G401.6 (cell line): ENCODE measurements at regions not wholly inside any gene's neighbourhood (a gene's known extent, or its start where the extent isn't known, plus 50 kb on each side); places are given as distances from the start of the nearest gene placed in this dataset.
"Not testable (repeated sequence)": the region's sequence is repeated elsewhere in the genome, so short reads cannot be mapped to it uniquely, and the experiment has no call there.

Source experiments
- FAIRE-seq: peaks from 2 replicates; lab custom pipeline; 2012; peaks lifted over from hg19 to GRCh38; lab: Jason Lieb, UNC

DNA sequence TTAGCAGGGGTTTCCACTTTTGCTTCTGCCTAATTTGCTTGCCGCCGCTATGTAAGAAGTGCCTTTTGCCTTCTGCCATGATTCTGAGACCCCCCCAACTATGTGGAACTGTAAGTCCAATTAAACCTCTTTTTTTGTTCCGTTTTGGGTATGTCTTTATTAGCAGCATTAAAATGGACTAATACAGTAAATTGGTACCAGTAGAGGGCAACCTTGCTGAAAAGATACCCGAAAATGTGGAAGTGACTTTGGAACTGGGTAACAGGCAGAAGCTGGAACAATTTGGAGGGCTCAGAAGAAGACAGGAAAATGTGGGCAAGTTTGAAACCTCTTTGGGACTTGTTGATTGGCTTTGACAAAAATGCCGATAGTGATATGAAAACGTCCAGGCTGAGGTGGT lies 216.1 kb upstream of the FSIP2 start:
- no peak for FAIRE-seq

DNA sequence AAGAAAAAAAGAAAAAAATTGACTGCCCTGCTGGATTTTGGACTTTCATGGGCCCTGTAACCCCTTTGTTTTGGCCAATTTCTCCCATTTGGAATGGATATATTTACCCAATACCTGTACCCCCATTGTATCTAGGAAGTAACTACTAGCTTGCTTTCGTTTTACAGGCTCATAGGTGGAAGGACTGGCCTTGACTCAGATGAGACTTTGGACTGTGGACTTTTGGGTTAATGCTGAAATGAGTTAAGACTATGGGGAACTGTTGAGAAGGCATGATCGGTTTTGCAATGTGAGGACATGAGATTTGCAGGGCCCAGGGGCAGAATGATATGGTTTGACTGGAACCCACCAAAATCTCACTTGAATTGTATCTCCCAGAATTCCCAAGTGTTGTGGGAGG lies 214.4 kb upstream of the FSIP2 start:
- FAIRE-seq, result not testable (repeated sequence)

DNA sequence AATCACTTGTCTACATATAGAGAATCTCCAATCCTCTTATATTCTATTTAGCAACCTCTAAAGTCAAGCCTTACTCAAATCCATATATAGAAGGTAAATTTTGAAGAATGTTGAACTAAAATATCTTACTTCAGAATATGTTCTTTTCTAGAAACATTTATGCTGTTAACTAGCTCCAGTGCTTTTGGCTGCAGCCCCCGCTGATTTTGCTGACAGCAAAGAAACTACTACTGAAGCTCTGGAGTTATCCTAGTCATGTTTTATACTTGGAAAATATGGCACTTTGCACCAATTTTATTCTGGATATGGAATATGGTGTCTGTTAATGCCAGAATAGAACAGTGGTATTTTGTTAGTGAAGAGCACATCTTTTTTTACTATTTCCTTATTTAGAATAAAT lies 212.4 kb upstream of the FSIP2 start:
- no peak for FAIRE-seq

DNA sequence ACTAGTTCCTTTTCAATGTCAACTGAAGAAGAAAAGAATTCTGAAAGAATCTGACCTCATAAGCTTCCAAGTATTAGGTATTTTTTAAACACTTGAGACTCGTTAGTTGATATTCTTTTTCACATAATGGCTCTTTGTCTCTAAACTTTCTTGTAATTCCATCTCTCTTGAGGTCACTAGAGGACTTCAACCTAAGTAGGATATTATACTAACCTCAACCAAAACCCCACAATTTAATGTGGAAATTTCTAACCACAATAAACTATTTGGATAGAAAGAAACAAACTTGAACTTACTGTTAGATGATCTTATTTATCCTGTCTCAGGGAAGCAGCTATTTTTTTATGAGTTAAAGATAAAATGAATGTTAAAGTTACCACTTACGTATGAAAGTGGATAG lies 206.9 kb upstream of the FSIP2 start:
- no peak for FAIRE-seq

DNA sequence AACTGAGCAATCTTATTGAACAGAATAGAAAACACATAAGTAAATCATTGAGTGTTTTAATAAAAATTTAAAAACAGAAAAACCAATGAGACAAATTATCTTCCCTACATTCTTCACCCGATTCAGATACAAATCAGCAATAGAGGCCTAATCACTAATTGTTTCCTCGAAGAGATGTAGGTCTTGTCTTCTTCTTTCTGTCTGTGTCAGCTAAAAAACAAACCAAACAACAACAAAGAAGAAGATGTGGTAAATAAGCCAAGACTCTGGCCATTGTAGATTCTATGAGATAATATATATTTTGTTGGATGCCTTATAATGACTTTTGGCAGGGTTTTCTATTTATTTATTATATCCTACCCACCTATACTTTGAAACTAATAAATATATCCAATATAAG lies 200.9 kb upstream of the FSIP2 start:
- FAIRE-seq, result no peak

DNA sequence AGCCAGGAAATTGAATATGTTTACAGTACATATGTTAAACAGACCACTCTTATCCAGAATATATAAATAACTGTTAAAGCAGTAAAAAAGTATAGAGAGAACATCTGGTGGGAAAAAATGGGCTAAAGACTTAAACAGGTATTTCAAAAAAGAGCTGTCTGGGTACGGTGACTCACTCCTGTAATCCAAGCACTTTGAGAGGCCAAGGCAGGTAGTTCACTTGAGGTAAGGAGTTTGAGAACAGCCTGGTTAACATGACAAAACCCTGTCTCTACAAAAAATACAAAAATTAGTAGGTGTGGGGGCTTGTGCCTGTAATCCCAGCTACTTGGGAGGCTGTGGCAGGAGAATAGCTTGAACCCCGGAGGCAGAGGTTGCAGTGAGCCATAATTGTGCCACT lies 171.4 kb upstream of the FSIP2 start:
- FAIRE-seq, result no peak

DNA sequence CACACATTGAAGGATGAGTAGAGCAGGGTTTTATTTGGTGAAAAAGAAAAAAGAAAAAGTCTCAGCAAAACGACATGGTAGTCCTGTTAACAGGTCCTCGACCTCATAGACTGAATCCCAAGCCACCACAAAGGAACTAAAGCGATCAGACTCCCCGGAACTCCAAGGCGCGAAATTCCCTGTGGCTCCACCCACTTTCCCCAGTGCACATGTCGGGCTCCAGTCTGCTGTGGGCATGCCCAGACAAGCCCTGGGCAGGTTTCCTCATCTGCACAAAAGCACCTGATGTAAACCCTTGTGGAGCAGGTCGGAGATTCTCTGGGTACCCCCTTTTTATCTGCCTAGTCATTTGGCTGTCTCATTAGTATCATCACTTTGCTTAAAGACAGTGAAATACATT lies 170.7 kb upstream of the FSIP2 start:
- FAIRE-seq, result no peak

DNA sequence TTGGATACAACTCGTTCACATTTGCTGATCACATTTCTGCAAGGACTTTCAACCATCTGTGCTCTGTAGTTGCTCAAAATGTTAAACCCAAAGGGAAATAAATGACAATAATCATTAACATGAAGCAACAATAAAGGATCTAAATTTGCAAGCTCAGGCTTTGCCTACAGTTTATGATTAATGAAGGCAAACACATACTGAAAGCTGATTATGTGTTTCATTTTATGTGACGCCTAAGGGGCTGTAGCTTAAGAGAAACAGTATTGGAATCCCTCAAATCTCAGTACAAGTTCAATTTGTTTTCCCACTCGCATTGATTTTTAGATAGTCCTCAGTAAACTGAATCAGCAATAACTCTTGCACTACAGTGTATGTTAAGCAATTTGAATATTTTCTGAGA lies 160.3 kb upstream of the FSIP2 start:
- no peak for FAIRE-seq

DNA sequence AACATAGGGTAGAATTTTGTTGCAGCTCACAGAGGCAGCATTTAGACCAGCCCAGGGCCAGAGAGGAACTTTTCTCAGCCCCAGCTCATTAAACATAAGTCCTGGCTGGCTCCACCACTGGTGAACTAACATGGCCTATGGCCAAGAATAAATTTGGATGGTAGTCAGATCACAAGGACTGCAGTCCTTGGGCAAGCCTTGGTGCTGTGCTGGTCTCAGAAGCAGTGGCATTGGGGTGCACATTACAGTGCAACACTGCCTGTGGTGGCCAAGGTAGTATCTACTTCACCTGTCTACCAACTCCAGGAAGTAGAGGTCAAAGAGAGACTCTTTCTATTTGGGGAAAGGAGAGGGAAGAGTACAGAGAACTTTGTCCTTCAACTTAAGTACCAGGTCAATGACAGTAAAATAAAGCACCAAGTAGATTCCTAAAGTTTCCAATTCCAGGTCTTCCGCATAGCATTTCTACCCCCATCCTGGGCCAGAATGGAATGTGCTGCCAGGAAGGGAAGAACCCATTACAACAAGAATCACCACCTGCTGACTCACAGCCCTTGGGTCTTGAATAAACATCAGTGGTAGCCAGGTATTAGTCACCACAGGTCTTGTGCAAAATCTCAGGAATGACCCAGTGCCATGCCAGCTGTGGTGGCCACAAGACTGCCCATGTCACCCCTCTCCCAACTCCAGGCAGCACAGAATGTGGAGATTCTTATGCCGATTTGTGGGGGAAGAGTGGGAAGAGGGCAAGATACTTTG lies 155.4 kb upstream of the FSIP2 start:
- no peak for FAIRE-seq

DNA sequence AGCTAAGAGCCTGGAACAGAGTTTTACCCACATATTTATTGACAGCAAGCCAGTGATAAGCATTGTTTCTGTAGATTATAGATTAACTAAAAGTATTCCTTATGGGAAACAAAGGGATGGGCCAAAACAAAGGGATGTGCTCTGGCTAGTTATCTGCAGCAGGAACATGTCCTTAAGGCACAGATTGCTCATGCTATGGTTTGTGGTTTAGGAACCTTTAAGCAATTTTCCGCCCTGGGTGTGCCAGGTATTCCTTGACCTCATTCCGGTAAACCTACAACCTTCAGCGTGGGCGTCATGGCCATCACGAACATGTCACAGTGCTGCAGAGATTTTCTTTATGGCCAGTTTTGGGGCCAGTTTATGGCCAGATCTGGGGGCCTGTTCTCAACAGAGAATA lies 153.4 kb upstream of the FSIP2 start:
- not testable (repeated sequence) for FAIRE-seq

DNA sequence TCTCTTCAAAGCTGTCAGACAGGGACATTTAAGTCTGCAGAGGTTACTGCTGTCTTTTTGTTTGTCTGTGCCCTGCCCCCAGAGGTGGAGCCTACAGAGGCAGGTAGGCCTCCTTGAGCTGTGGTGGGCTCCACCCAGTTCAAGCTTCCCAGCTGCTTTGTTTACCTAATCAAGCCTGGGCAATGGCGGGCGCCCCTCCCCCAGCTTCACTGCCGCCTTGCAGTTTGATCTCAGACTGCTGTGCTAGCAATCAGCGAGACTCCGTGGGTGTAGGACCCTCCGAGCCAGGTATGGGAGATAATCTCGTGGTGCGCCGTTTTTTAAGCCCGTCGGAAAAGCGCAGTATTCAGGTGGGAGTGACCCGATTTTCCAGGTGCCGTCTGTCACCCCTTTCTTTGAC lies 147.3 kb upstream of the FSIP2 start:
- FAIRE-seq, result not testable (repeated sequence)

DNA sequence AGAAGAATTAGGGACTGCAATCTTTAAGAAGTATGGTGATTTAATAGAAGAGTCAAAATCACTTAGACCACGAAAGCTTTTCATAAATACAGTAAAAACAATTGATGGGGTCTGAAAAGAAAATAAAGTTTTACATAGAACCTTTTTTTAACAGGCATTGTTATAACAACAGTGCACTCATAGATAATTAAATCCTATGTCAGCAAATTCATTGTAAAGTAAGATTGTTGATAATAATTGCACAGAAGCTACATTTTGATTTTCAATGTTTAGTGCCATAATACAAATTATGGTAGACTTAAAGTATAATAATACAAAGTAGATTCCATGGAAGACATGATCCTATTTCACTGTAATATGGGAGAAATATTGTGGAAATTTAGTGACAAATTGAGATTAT lies 130.7 kb upstream of the FSIP2 start:
- no peak for FAIRE-seq

DNA sequence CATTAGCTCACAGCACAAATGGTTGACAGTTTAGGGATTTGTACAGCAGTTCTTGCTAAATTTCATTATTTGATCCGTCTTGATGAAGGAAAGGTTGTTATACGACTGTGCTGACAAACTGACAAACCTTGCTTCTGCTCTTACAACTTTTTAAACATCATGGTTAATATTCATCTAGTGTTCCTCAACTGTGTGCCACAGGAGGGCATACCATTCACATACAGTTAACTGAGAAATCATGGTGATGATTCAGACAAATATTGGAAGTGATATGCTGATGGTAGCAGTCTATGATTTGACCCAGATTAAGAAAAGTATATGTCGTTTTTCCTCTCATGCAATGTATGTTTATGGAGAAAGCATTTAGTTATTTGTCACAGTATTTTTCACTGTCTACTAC lies 129.8 kb upstream of the FSIP2 start:
- FAIRE-seq, result no peak

DNA sequence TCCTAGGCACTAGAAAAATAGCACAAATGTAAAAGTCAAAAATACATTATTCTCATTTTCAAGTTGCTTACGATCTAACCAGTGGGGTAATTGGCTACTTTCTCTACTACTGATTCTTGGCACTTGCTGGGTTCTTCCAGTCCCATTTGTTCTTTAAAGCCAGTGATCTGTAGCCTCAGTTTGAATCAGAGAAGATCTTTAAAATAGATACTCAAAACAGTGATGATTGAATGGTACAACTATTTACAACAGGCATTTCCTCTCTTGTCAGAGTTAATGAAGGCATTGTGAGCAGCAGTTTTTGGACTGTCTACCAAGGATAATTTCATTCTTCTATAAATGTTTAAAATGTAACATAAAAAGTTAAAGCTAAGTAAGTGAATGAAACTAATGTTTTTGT lies 128.3 kb upstream of the FSIP2 start:
- no peak for FAIRE-seq

DNA sequence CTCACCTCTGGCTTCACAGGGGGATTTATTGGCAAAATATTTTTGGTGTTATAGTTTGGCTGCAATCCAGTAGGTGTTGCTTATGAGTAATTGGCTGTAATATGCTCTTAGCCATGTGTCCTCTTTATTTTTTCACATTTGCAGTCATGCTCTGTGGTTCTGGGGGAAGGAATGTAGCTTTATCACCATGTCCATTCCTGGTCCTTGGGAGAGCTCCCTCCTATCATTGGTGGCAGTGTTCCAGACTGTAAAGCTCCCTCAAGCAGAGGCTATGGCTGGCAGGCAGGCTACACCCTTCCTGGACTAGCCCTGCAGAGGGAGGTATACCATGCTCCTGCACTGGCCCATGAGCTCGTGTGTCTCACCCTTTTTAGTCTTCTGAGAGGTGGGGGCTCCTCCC lies 120.0 kb upstream of the FSIP2 start:
- no peak for FAIRE-seq

DNA sequence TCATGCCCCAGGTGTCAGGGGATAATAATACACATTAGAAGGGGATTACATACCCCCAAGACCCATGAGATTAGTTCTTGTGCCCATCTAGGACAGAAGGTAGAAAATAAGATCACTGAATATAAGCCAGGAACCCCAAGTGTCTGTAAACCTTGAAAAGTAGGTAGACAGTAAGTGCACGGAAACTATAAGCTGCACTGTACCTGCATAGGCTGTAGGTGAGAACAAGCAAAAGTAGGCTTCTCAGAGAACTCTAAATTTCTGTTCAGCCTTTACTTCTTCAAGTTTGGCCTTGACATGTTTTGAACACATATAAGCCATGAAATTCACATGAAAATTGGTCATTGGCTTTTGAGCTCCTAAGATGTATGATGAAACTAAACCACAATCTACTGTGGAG lies 113.0 kb upstream of the FSIP2 start:
- FAIRE-seq, result no peak

DNA sequence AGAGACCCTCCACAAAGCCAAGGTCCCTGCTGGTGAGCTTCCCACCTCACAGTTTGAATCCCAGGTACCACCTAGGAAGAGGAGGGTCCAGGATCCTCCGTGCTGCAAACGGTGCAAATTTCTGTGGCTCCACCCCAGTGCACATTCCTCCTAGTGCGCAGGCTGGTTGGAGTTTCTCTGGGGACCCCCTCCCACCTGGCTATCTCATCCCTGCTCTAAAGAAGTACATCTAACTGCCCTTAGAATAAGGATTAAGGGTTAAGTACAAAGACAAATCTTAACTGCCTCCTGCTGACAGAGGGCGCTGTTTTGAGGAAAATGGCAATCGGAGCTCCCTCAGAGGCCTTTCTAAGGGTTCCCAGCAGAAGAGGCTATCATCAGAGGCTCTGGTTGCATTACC lies 109.6 kb upstream of the FSIP2 start:
- no peak for FAIRE-seq

DNA sequence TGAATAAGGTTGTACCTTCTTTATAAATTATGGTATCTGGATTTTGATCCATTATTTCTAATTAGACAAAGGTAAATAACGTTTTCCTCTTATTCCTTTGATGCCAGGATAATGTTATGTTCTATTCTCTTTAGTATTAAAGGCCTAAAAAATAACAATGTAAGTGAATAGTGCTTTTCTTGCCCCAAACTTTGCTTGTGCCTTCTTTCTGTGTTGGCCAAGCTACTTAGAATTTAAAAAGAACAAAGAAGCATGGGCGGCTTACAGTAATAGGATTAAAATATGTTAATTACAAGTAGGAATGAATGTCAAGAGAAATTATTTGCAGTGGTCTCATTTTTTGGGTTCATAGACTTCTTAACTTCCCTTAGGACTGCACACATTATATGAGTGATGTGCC lies 105.0 kb upstream of the FSIP2 start:
- no peak for FAIRE-seq

DNA sequence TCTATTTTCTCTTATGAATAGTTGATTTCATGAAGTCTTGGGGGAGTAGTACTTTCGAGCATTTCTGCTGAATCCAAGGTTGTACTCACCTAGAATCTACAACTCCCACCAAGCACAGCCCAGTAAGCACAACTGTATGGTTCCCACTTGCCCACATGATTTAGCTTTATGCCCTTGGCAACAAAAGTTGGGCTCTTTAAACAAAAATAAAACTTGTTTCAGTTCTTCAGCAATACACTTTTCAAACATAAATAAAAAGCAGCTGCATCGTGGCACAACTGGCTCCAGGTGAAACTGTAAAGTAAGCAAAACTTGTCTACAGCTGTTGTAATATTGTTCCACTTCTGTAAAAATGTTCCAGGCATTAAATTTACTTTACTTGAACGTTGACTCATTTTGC lies 99.8 kb upstream of the FSIP2 start:
- no peak for FAIRE-seq

DNA sequence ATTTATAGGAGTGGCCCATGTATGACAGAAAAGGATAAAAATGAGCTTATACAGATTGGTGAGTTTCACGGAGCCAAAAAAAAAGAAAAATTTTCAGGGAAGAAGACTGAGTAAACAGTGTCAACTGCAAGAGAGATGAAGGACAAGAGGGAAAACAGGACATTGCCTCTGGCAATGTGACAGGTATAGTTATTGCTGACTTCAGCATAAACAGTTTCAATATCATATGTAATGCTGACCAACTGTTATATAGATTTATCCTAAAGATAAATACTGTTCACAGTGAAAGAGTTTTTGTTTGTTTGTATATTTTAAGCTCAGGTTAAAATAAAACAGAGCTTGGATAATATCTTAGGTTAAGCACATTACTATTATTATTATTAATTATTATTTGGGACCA lies 98.0 kb upstream of the FSIP2 start:
- no peak for FAIRE-seq

DNA sequence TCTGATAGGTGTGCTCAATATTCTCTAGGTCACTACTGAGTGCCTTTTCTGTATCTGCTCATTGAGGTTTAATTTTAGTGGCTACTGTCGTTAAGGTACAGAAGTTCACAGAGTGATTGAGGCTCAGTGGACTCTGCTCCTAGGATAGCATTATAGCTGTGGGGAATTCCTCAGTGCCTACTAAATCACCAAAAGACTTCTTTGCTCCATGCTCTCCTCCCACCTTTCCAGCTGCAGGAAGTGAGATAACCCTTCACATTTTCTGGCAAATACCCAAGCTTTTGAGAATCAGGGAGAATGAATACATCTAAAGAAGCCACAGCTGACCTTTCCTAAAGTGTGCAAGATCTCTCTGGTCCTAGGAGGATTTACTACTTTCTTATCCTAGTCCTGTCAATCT lies 95.2 kb upstream of the FSIP2 start:
- FAIRE-seq, result no peak

DNA sequence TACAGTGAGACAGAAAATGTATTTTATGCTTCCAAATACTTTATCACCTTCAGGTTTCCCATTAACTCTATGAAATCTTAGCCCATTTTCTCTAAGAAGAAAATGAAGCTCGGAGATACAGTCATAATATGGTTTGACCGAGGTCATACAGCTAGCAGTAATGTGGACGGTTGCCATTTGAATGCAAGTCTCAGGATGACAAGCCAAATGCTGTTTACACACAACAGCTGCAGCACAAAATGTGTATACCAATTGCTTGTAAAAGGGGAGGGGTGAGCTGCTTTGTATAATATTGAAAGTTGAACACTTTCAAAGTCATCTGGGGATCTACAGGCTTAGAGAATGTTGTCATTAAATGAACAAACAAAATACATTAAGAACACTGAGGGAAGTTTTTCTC lies 93.8 kb upstream of the FSIP2 start:
- no peak for FAIRE-seq

DNA sequence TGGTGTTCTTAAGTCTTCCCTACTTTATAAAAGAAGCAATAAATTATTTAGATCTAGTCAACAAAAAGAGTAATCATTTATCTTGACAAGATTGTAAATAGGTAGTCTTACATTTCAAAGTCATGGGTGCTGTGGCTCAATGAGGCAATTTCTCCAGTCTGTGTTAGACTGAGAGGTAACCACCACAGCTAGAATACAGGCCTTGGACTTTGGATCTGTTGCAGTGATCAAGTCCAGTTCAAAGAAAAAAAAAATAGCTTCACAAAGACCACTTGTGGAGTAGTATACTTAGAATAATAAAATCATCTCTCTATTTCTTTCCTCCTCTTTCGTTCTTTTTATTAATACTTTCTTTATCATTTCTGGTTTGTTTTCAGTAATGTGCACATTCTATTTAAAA lies 93.1 kb upstream of the FSIP2 start:
- FAIRE-seq, result no peak

DNA sequence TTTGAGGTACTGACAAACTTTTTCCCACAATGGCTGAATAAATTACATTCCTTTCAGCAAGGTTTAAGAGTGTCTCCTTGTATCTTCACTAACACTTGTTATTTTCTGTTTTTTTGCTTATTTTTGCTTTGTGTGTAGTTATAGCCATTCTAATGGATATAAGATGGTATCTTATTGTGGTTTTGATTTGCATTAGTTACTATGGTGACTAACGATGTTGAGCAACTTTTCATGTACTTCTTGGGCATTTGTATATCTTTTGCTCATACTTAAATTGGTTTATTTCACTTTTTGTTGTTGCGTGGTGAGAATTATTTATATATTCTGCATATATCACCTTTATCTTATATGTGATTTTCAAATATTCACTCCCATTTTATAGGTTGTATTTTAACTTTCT lies 79.9 kb upstream of the FSIP2 start:
- peak; percentile 19 for FAIRE-seq

DNA sequence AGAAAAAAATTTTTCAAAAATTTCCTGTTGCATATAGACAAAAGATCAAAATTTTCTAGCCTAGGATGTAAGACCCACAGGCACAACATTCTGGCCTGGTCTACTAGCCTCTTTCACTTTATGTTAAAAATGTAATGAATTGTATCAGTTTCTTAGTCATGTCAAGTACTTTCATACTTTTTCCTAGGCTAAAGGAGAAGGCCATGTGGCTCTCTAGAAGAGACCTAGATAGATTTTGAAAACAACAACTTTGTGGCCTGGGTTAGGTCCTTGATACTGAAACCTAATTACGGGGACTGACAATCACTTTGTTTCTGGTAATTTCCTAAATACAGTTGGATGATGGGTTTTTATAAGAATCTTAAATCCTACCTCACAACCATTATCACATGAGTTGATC lies 74.8 kb upstream of the FSIP2 start:
- FAIRE-seq, result no peak
